DMS153 treated with DMSO at 0.1 percent for 48 hours (cell line): ENCODE measurements at regions not wholly inside any gene's neighbourhood (a gene's known extent, or its start where the extent isn't known, plus 50 kb on each side); places are given as distances from the start of the nearest gene placed in this dataset.
A peak's percentile ranks its signal among the peaks of the same experiment; 100 is the strongest.
"Not testable (repeated sequence)": the region's sequence is repeated elsewhere in the genome, so short reads cannot be mapped to it uniquely, and the experiment has no call there.

Experiments used
- DNase-seq: peaks from one replicate; lab custom pipeline; 2025; ENCODE audit not compliant: unreplicated experiment; lab: John Stamatoyannopoulos, UW

DNA sequence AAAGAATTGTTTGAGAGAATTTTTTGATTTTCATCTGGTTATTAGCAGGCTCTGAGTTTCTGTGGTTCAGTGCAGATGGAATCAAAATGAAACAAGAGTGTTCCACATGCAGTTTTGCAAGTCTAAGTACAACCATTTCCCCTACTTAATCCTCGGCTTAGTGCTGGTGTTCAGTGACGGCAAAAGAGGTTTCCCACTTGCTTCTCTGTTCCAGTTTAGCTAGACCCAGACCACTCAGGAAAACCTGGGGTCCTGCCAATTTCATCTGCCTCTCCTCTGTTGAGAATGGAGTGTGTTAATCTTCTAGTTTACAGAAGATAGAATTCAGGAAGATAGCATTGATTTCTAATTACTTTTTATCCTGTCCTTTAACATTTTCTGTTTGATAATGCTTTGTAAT, 996.2 kb upstream of the FANCL start:
- no peak for DNase-seq

DNA sequence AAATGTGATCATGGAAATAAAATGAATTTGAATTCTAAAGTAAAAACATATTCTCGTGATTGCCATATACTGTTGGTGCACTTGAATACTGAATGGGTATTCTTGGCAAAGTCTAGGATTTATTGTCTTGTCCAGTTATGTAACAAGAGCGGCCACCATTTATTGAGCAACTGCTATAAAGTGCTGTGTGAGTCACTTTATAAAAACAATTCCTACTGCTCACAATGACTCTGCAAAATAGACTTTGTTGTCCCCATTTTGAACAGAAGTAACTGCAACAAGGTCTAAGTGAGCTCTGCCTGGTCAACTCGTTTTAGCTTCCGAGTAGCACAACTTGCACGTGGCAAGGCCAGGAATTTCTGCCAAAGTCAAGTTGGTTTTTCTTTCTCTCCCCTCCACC, 995.6 kb upstream of the FANCL start:
- no peak for DNase-seq

DNA sequence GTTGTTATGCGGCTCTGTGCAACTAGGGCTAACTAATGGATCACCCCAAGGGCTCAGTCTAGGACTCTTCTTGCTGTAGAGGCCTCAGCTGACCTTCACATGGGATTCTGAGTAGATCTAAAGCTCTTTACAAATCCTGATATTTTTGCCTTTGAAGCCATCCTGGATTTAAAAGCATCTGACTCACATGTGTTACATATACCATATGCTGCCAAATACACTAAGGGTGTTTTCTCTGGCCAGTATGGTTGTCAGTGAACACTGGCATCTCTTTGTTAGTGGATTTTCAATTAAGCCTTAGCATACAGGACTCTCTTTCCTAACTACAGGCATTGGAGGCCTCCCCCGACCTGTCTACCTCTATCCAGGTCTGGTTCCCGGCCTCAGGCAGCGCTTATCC, 992.8 kb upstream of the FANCL start:
- DNase-seq: no peak

DNA sequence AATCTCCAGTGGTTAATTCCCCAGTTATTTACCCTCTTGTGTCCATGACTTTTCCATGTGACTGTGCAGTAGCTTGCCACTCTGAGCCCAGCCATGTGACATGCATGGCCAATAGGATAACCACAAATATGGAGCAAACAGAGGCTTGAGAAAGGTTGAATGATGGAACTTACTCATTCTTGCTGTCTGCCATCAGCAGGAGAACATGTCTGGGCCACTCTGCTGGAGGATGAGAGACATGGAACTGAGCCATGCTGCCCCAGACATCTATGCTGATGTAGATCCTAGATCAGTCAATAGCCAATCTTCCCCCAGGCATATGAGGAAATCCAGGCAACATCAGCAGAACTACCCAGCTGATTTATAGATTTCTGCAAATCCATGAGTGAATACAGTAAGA, 992.3 kb upstream of the FANCL start:
- no peak for DNase-seq

DNA sequence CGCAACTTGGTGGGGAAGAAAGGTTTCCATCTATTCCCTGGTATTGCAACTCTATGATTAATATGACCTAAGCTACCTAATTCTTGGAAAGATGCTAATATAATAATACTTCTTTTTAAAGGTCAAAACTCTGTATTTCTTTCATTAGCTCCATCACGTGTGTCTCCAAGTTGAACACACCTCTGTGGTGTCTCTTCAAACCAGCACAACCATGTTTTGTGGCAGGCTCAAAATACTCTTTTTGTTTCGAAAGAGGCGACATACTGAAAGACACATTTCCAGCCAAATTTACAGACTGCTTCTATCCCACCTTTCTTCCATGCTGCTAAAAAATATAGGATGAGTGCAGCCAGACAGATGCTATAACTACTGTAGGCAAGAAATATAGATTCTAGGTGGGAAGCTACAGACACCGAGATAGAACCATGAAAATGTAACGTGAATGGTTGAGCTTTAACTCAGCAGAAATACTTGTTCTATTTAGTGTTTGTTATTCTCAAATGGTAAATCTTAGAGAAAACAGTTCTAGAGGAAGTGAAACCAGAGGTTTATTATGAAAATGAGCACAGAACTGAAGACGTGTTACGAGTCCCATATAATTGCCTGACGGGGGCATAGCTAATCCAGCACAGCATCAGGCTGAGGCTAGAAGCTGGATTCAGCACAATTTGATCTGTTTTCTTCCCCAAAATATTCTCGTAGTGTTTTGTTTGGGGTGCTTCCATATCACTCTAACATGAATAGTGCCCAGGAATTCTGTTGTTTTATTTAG, 991.5 kb upstream of the FANCL start:
- DNase-seq: no peak

DNA sequence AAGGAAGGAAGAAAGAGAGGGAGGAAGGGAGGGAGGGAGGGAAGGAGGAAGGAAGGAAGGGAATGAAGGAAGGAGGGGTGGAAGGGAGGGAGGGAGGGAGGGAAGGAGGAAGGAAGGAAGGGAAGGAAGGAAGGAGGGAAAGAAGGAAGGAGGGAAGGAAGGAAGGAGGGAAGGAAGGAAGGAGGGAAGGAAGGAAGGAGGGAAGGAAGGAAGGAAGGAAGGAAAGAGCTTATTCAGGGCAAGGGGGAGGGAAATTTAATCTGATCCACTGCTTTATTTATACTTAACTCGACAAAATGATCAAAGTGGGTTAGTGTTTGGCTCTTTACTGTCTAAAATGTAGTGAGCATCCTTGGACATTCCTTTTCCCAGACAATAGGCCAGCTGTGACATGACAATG, 985.2 kb upstream of the FANCL start:
- DNase-seq: not testable (repeated sequence)

DNA sequence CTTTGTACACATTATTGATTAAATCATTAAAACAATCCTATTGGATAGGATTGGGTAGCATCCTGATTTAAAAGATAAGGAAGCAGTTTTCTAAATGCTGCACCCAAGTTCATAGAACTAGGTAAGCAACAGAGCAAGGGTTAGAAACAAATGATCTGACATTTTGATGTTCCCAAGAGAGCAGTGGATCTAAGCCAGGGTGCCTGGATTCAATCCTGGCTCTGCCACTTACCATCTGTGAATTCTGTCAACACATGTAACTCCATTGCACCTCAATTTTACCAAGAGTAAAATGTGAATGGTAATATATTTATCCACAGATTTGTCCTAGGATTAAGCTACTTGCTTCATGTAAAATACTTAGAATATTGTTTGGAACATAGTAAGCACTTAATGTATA, 982.6 kb upstream of the FANCL start:
- DNase-seq: no peak

DNA sequence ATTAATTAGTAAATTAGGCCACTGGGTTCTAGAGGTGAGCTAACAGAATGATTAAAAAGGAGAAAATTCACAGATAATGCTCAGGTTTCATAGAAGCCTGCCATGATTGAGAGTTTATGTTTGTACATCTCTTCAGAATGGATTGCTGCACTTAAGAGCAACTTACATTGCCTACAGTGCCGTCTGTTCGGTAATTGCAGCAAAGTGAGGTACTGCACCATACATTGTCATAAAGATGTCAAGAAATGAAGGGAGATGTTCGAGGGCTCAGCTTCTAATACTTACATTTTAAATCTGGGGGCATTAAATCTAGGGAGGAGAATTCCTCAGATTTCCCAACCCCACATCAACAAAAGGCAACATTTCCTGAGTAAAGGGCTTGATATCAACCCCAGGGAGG, 976.2 kb upstream of the FANCL start:
- DNase-seq: no peak

DNA sequence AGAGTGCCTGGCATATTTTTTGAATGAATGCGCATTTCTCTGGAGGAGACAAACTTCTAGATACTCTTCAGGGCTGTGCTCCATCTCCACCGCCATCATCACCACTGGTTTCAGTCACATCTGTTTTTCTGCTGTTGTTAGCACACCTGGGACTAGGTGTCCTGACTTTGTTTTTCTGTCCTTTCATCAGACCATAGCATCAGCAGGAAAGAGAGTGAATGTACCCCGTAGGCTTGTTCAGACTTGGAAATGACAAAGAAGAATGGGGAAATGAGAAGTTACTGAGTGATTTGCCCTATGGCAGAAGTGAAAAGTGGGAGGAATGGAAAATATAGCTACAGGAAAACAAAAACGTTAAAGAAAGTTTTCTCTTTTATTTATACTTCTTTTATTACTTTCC, 965.2 kb upstream of the FANCL start:
- DNase-seq: no peak

DNA sequence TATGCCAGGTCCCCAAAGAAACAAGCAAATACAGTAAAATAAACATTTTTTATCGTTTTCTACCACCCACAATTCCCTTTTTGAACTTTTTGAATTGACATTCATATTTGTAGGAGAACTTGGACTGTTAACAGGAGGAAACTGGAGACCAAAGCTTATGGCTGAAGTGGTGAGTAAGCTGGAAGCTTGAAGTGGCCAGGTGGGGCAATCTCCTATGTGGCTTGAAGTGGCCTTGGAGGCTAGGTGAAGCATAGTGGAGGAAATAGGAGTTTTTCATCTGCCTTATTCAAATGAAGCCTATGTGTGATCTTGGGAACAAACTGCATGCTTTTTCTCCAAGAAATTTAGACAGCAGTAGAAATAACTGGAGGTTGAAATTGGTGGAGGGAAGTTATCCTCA, 962.9 kb upstream of the FANCL start:
- no peak for DNase-seq

DNA sequence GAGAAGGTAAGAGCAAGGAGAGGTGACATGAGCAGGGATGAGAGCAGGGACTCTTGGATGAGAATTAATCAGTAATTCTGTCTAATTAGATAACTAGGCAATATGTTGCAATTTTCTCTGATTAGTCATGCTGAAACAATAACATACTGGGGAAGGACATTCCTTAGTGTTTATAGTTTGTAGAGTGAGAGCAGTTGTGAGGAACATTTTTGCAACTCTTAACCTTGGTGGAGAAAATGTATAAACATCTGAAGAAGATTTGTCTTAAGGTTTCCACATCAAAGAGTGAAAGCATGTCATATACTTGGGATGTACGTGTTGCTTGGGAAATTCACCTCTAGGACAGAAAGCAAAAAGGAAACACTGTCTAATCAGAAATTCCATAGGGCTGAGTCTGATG, 955.4 kb upstream of the FANCL start:
- DNase-seq: no peak

DNA sequence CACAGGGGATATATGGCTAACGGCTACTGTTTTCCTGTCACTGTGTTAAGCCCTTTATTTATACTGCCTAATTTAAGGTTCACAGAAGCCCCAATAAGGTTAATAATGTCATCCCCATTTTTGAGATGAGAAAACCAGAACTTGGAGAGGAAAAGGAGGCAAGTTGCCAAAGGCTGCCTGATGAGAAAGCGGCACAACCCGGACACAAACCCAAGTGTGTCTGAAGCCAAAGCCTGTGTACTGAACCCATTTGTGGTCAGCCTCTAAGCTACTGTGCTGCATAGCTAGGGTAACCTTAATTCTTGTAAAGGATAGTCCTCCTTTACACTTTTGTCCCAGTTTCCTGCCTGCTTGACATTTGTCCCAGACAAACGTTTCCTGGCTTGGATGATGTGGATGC, 954.7 kb upstream of the FANCL start:
- DNase-seq: no peak

DNA sequence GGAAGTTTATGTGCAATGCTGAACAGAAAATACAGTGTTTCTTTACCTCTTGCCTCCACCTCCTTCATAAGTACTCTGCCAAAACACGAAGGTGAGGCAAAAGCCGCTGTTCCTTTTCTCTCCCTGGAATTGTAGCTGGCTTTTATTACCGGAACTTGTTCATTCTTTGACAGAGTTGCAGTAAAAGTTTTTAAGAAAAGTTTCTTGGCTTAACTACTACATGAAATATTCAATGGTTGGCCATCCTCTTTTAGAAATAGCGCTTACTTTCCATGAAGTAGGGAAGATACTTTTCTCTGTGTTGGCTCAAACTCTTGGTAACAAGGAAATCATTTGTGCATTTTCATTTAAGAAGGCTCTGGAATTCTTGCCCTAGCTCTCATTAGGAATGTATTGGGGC, 950.7 kb upstream of the FANCL start:
- no peak for DNase-seq

DNA sequence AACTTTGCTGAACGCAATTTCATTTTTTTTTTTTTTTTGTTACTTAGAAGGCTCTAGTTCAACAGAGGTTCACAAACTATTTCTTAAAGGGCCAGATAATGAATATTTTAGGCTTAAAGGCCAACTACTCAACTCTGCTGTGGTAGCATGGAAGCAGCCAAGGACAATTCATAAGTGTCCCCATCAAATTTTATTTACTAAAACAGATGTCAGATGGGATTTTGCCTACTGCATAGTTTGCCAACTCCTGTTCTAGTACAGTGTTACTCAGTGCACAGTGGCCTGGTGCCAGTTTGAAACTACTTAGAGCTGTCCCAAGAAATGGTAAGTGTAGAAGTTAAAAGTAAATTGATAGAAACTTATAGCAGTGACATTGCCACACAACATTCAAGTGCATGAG, 949.4 kb upstream of the FANCL start:
- no peak for DNase-seq

DNA sequence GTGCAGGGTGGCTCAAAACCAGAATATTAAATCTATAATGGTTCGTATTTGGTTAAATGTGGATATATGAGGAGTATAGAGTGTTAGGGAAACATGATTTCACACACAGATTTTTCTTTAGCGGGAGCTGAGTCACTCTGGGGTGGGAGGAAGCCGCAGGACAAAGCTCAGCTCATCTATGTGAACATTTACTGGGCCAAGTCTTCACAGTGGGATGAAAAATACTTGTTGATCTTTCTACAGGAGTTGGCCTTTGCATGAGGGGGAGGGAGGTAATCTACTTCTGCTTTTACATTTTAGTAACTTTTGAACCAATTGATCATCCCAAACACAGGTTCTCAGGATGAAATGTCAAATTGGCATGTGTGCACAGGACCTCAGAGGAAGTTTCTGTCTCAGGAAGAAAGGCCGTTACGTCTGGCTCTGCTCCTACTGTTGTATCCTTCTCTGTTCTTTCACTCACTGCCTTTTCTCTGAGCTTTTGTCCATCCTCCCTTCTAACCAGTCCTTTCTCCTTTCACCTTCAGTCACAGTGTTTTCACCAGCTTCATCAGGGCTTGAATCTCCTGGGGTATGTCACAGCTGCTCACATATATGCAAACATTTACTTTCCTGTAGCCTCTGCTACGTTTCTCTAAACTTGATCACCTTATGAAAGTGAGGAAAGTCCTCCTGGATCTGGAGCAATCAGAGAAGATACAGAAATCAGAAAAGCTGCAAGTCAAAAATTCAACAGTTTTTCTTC, 943.3 kb upstream of the FANCL start:
- DNase-seq: no peak

DNA sequence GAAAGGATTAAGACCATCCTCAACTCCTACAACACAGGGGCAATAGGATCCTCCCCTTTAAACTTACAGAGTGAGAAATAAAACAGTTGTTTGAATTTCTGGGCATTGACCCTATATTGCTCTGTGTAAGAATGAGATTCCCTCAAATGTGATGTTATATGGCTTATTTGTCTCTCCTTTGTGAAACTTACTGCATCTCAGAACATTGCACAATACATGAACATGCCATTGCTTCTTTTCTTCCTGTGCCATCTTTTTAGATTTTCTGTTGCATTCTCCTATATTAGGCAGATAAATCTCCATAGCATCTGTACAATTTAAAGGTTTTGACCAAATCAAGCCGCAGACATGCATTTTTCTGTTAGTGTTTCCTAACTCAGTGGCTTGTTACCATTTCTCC, 941.9 kb upstream of the FANCL start:
- DNase-seq: no peak

DNA sequence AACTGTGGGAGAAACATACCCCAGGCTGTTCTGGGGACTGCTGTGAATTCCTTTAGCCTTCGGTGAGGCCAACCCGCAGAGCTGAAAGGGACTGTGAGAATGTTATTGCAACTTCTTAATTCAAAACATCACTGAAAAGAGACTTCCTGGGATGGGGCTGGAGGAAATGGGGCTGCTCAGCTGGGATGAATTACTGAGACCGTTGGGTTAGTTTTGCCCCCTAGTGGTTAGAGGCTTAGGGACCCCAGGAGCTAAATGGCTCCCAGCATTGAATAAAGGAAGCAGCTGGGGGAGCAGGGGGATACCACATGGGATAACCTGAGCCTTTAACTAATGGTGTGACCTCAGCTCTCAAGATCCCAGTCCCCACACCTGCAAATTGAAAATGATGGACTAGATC, 941.1 kb upstream of the FANCL start:
- no peak for DNase-seq

DNA sequence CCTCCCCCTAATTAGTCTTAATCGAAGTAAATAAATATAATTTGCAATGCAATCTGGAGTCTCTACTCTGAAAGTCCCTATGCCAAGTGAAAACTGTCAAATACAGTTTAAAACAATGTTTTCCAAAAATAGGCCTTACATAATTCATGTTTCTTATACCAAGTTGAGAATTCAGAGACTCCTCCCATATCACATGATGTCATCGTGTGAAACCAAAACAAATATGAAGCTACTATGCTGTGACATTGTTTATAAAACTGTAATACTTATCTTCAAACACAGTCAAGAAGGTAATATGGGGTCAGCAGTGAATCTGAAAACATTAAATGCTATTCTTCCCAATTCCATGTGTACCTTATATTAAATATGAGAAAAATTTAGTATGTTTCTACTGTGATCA, 940.2 kb upstream of the FANCL start:
- no peak for DNase-seq

DNA sequence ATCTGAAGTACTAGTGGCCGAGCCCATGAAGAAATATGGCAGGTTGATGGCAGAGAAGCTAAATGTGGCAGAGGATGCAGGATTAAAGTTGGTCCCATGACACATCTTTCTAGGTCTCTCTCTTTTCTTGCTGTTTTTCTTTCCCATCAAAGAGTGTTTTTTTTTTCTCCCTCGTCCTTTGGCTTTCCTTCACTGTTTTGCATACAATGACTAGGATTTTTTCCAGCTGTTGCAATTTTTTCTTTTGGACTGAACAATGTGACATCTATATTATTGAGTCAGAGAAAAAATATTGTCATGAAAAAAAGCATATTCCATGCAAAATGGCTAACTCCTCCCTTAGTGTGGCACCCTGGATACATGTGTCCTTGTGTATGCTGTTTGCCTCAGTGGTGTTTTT, 939.5 kb upstream of the FANCL start:
- no peak for DNase-seq

DNA sequence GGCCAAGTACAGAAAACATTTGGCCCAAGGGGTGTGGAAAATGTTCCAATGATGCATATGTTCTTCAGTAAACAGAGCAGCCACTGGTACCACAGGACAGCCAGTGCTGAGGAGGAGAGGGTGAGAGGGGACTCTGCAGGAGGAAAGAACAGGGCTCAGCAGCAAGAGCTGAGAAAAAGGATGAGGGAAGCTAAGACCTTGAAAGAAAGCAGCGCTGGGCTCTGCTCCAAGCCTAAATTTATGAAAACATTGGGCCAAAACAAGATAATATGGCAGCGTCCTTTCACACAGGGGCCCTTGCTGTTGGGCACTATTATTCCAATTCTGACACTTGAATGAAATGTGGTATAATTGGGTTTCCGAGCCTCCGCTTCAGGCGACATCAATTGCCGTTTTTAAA, 939.0 kb upstream of the FANCL start:
- no peak for DNase-seq

DNA sequence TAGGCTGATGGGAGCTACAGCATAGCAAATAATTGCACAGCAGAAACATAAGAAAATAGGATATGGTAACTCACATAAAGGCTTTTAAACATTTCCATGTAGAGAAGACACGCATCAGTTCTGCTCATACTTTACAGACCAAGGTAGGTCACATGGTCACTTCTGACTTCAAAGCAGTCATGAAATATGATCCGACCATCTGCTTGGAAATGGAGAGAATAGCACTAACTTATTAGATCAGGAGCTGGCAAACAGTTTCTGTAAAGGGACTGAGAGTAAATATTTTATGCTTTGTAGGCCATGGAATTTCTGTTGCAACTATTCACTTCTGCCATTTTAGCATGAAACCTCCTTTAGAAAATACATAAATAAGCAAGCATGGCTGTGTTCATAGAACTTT, 936.6 kb upstream of the FANCL start:
- peak; percentile 68 for DNase-seq

DNA sequence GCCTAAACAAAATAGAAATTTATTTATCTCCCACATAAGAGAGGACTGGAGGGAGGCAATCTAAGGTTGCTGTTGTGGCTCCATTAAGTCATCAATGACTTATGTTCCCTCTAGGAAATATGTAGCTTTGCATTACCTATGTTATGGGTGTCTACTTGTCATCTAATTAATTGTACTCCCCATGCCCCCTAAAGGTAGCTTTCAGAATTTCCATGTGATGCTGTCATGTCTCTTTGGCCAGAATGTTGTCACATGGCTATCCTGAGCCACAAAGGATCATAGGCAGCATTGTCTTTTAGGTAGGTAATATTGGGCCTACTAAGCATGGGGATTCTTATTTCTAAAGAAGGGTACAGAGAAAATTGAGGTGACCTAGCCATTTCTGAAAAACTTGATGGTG, 935.6 kb upstream of the FANCL start:
- DNase-seq: no peak
